Peyer's patch (tissue), 4 donors: ENCODE measurements at regions not wholly inside any gene's neighbourhood (a gene's known extent, or its start where the extent isn't known, plus 50 kb on each side); places are given as distances from the start of the nearest gene placed in this dataset.

ENCODE experiments used
- CTCF ChIP-seq, 6 experiments: fragments of 450-650 bp in 4 of 6; fragments of 200-600 bp in 2 of 6; sonication (generic) in 1 of 6; IDR thresholded peaks; one replicate each; pipeline ENCODE4 v1.5.1; 2017 to 2019; ENCODE audit warnings: antibody characterized with exemption in 6 of 6, mild to moderate bottlenecking in 3 of 6, moderate library complexity in 1 of 6
- POLR2A ChIP-seq, 2 donors: fragments of 450-650 bp; IDR thresholded peaks; one replicate each; pipeline ENCODE4 v1.5.1; 2017; ENCODE audit warnings: antibody characterized with exemption in 2 of 2, mild to moderate bottlenecking in 2 of 2, moderate library complexity in 2 of 2

- TF ChIP-seq CTCF (IDR thresholded peaks at IDR 0.05) = no peak
- TF ChIP-seq POLR2A (IDR thresholded peaks at IDR 0.05) = no peak
These were observed 61.1 kb upstream of the NPAS1 start for GRCh38 chr19:46958532-46958931.
